ENCODE measurements at regions not wholly inside any gene's neighbourhood (a gene's known extent, or its start where the extent isn't known, plus 50 kb on each side); places are given as distances from the start of the nearest gene placed in this dataset.
"Not testable (repeated sequence)": the region's sequence is repeated elsewhere in the genome, so short reads cannot be mapped to it uniquely, and the experiment has no call there.

GRCh38 chr13:30816736-30817135 is 81.4 kb downstream of the ALOX5AP start:
- DNase-seq (ENCODE audit: low spot score) (no peak), ATAC-seq (peak; percentile 44)

GRCh38 chr13:30818323-30818960 is 83.1 kb downstream of the ALOX5AP start:
- ATAC-seq: no peak
- DNase-seq (ENCODE audit: low spot score): no peak

GRCh38 chr13:30819136-30819888 is 84.0 kb downstream of the ALOX5AP start:
- ATAC-seq (no peak), DNase-seq (ENCODE audit: low spot score) (no peak)

- ATAC-seq (no peak), DNase-seq (ENCODE audit: low spot score) (no peak)
Observed at GRCh38 chr13:30821421-30821820, 84.7 kb upstream of the MEDAG start.

GRCh38 chr13:30824651-30825050 is 81.4 kb upstream of the MEDAG start:
- no peak for DNase-seq (ENCODE audit: low spot score)
- ATAC-seq: peak; percentile 72

- DNase-seq (ENCODE audit: low spot score): no peak
- no peak for ATAC-seq
Observed at GRCh38 chr13:30826911-30827577, 79.0 kb upstream of the MEDAG start.

GRCh38 chr13:30827578-30827925 is 78.5 kb upstream of the MEDAG start:
- no peak for DNase-seq (ENCODE audit: low spot score)
- no peak for ATAC-seq

GRCh38 chr13:30829145-30829832 is 76.8 kb upstream of the MEDAG start:
- DNase-seq (ENCODE audit: low spot score): no peak
- no peak for ATAC-seq

GRCh38 chr13:30829833-30830637 is 76.0 kb upstream of the MEDAG start:
- DNase-seq (ENCODE audit: low spot score) (no peak), ATAC-seq (no peak)

GRCh38 chr13:30830638-30830965 is 75.5 kb upstream of the MEDAG start:
- ATAC-seq: no peak
- no peak for DNase-seq (ENCODE audit: low spot score)

GRCh38 chr13:30831515-30831914 is 74.6 kb upstream of the MEDAG start:
- ATAC-seq: peak; percentile 74
- no peak for DNase-seq (ENCODE audit: low spot score)

GRCh38 chr13:30832377-30832776 is 73.7 kb upstream of the MEDAG start:
- ATAC-seq (no peak), DNase-seq (ENCODE audit: low spot score) (no peak)

GRCh38 chr13:30832845-30833332 is 73.2 kb upstream of the MEDAG start:
- DNase-seq (ENCODE audit: low spot score) (no peak), ATAC-seq (peak; percentile 30)

- DNase-seq (ENCODE audit: low spot score) (no peak), ATAC-seq (no peak)
Observed at GRCh38 chr13:30835442-30835841, 70.6 kb upstream of the MEDAG start.

GRCh38 chr13:30837227-30838159 is 68.6 kb upstream of the MEDAG start:
- ATAC-seq: no peak

GRCh38 chr13:30839636-30840035 is 66.4 kb upstream of the MEDAG start:
- DNase-seq (ENCODE audit: low spot score); ATAC-seq: not testable (repeated sequence)

More at GRCh38 chr13:30837227-30838159, 68.6 kb upstream of the MEDAG start:
- DNase-seq (ENCODE audit: low spot score): no peak

- DNase-seq (ENCODE audit: low spot score) (no peak), ATAC-seq (no peak)
Observed at GRCh38 chr13:30840515-30840914, 65.6 kb upstream of the MEDAG start.

- DNase-seq (ENCODE audit: low spot score): no peak
- ATAC-seq: no peak
Observed at GRCh38 chr13:30841154-30841553, 64.9 kb upstream of the MEDAG start.

GRCh38 chr13:30843548-30843947 is 62.5 kb upstream of the MEDAG start:
- DNase-seq (ENCODE audit: low spot score) (no peak), ATAC-seq (no peak)
